ENCODE measurements at regions not wholly inside any gene's neighbourhood (a gene's known extent, or its start where the extent isn't known, plus 50 kb on each side); places are given as distances from the start of the nearest gene placed in this dataset.

DNA sequence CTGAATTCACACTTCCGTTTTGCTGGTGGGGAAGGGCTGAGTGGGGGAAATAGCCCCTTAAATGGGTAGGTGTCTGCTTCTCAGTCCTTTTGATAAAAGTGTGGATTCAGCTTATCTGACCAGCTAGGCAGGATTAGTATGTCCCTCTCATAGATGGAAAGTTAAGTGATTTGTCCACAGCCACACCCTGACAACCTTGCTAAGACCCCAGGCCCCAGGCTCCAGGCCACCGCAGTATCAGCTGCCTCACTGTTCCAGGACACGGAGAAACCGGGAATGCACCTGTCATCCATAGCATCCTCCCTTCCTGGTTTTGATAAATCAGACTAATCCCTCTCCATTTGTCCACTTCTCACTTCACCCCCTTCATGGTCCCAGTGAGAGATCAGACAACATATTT lies 197.7 kb downstream of the USP12 start:
- TF ChIP-seq, protein P1, sequence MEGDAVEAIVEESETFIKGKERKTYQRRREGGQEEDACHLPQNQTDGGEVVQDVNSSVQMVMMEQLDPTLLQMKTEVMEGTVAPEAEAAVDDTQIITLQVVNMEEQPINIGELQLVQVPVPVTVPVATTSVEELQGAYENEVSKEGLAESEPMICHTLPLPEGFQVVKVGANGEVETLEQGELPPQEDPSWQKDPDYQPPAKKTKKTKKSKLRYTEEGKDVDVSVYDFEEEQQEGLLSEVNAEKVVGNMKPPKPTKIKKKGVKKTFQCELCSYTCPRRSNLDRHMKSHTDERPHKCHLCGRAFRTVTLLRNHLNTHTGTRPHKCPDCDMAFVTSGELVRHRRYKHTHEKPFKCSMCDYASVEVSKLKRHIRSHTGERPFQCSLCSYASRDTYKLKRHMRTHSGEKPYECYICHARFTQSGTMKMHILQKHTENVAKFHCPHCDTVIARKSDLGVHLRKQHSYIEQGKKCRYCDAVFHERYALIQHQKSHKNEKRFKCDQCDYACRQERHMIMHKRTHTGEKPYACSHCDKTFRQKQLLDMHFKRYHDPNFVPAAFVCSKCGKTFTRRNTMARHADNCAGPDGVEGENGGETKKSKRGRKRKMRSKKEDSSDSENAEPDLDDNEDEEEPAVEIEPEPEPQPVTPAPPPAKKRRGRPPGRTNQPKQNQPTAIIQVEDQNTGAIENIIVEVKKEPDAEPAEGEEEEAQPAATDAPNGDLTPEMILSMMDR (IDR thresholded peaks at IDR 0.05), result no peak
- no peak for TF ChIP-seq POLR2A (IDR thresholded peaks at IDR 0.05)

Data from adrenal gland (tissue), 5 donors.